GM12873 (cell line): ENCODE measurements at regions not wholly inside any gene's neighbourhood (a gene's known extent, or its start where the extent isn't known, plus 50 kb on each side); places are given as distances from the start of the nearest gene placed in this dataset.

Experiments used
- TF ChIP-seq, protein P1 (sequence below): IDR thresholded peaks from 2 replicates; pipeline ENCODE4 v1.5.1; 2012; ENCODE audit warnings: low read depth, mild to moderate bottlenecking, moderate library complexity, low read length, control low read depth; ENCODE audit not compliant: insufficient read depth; ENCODE audit errors: missing control alignments

DNA sequence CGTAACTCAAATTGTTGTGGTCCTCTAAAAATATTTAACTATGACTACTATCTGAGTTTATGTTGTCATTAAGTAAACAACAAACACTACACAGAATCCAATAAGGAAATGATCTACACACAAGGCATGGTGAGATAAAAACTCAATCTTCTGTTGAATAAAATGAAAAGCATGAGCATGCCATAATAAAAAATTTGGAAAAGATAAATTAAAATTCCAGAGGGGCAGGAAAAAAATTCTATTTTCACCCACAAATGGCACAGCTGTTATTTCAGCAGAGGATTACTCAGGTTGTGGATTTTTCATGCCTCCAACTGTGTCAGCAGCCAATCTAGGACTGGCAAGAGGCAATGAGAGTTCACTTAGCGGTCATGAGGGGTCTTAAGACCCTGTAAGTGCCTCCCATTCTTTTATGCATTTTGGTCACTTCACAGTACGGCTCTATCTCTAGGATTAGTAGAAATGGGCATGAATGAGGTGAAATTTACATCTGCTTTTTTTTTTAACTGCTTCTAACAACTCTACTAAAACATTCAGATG, 639.8 kb upstream of the DIPK2B start:
- TF ChIP-seq, protein P1, sequence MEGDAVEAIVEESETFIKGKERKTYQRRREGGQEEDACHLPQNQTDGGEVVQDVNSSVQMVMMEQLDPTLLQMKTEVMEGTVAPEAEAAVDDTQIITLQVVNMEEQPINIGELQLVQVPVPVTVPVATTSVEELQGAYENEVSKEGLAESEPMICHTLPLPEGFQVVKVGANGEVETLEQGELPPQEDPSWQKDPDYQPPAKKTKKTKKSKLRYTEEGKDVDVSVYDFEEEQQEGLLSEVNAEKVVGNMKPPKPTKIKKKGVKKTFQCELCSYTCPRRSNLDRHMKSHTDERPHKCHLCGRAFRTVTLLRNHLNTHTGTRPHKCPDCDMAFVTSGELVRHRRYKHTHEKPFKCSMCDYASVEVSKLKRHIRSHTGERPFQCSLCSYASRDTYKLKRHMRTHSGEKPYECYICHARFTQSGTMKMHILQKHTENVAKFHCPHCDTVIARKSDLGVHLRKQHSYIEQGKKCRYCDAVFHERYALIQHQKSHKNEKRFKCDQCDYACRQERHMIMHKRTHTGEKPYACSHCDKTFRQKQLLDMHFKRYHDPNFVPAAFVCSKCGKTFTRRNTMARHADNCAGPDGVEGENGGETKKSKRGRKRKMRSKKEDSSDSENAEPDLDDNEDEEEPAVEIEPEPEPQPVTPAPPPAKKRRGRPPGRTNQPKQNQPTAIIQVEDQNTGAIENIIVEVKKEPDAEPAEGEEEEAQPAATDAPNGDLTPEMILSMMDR, result no peak

- TF ChIP-seq, protein P1, result no peak
Measured at GRCh38 chrX:45830343-45830742, 629.7 kb upstream of the DIPK2B start.

GRCh38 chrX:45824471-45824870, 623.8 kb upstream of the DIPK2B start:
- TF ChIP-seq, protein P1, result peak; percentile 45

GRCh38 chrX:45823536-45823935, 622.9 kb upstream of the DIPK2B start:
- TF ChIP-seq, protein P1, result no peak

GRCh38 chrX:45822124-45822523, 621.4 kb upstream of the DIPK2B start:
- TF ChIP-seq, protein P1, result no peak

- TF ChIP-seq, protein P1, result no peak
Measured at GRCh38 chrX:45818913-45819312, 618.2 kb upstream of the DIPK2B start.

DNA sequence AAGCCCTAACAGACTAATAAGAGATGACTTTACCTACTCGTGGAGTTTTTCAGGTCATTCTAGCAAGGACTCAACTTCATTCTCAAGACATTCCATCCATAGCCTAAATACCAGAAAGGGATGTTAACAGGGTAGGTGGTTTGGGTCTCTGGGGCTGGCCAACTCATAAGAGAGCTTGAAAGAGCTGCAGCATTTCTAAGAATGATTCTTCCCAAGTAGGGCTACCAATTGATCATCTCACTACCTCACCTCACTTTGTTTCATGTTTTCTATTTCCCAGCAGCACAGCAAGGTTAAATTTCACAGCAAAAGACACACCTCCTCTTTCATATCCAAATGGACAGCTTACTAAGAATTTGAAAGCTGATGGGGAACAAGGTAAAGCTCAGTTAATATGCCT, 614.8 kb upstream of the DIPK2B start:
- TF ChIP-seq, protein P1, result no peak
